Keratinocyte (primary cell): ENCODE measurements at regions not wholly inside any gene's neighbourhood (a gene's known extent, or its start where the extent isn't known, plus 50 kb on each side); places are given as distances from the start of the nearest gene placed in this dataset.

ENCODE experiments used
- CTCF ChIP-seq, 3 experiments: IDR thresholded peaks in 1 of 3; conservative IDR thresholded peaks in 1 of 3; optimal IDR thresholded peaks in 1 of 3; 2 replicates in 2 of 3; 3 replicates in 1 of 3; pipeline versions ENCODE3 to v1.5.1; 2011; ENCODE audit warnings: low read length in 3 of 3, mild to moderate bottlenecking in 3 of 3, moderate library complexity in 2 of 3, control low read depth in 1 of 3, inconsistent platforms in 1 of 3; ENCODE audit not compliant: insufficient read depth in 2 of 3; ENCODE audit errors: extremely low read depth in 1 of 3
- EZH2 ChIP-seq: IDR thresholded peaks from one replicate; pipeline ENCODE4 v1.6.1; 2012; ENCODE audit warnings: inconsistent platforms, mild to moderate bottlenecking, low read length, moderate library complexity

DNA sequence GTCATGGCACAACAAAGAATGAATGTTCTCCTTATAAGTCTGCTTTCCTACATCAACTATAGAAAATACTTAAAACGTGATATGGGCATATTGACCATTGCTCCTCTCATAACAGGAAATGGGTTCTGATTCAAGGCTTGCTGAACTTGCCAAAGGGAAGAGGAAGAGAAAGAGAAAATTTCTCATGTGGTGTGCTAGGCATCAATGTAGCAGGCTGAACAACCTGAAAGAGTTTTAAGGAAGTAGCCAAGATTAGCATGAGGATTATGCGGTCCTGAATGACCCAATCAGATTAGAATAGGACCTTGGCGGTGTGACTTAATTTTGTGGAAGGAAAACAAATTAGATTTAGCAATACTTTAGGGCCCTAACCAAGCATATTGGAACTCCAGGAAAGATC lies 617.7 kb upstream of the CDH11 start:
- TF ChIP-seq CTCF (optimal IDR thresholded peaks at IDR 0.05 in 1 of 3, IDR thresholded peaks at IDR 0.05 in 1 of 3, conservative IDR thresholded peaks at IDR 0.05 in 1 of 3; ENCODE audit: extremely low read depth in 1 of 3, insufficient read depth in 2 of 3, low read length in 3 of 3) = no peak
- TF ChIP-seq EZH2 = no peak
